Endodermal cell (in vitro differentiated cells): ENCODE measurements at regions not wholly inside any gene's neighbourhood (a gene's known extent, or its start where the extent isn't known, plus 50 kb on each side); places are given as distances from the start of the nearest gene placed in this dataset.

ENCODE experiments used
- DNase-seq: peaks from one replicate; pipeline ENCODE4 v3.0.0-alpha.2; 2017
- H3K27ac ChIP-seq: 2 replicates; pipeline ENCODE4 v1.5.1; 2013; ENCODE audit warnings: mild to moderate bottlenecking, low read depth, low read length, moderate library complexity
- H3K27me3 ChIP-seq: 2 replicates; pipeline ENCODE4 v1.6.1; 2013; ENCODE audit warnings: mild to moderate bottlenecking, low read length, moderate library complexity; ENCODE audit not compliant: insufficient read depth, control insufficient read depth, poor library complexity, severe bottlenecking
- H3K36me3 ChIP-seq: 2 replicates; pipeline ENCODE4 v1.7.0; 2013; ENCODE audit warnings: mild to moderate bottlenecking, low read length, moderate library complexity; ENCODE audit not compliant: control insufficient read depth, insufficient read depth
- H3K4me1 ChIP-seq: one replicate; pipeline ENCODE4 v1.7.0; 2013; ENCODE audit warnings: low read length; ENCODE audit not compliant: control insufficient read depth, insufficient read depth
- H3K4me3 ChIP-seq: 2 replicates; pipeline ENCODE4 v1.5.1; 2013; ENCODE audit warnings: mild to moderate bottlenecking, low read length, moderate library complexity
- H3K9ac ChIP-seq: 2 replicates; pipeline ENCODE4 v1.6.1; 2013; ENCODE audit warnings: mild to moderate bottlenecking, low read length, moderate library complexity; ENCODE audit not compliant: poor library complexity, severe bottlenecking; ENCODE audit errors: extremely low read depth
- H3K9me3 ChIP-seq: 2 replicates; pipeline ENCODE4 v1.6.1; 2013; ENCODE audit warnings: mild to moderate bottlenecking, low read length, moderate library complexity; ENCODE audit not compliant: control insufficient read depth
- H3K27ac Mint-ChIP-seq: 2 replicates; pipeline ENCODE4 v1.8.0; 2020; ENCODE audit warnings: mixed read lengths
- H3K27me3 Mint-ChIP-seq: 2 replicates; pipeline ENCODE4 v1.8.0; 2021; ENCODE audit warnings: mild to moderate bottlenecking, mixed read lengths; ENCODE audit not compliant: insufficient read depth
- H3K36me3 Mint-ChIP-seq: 2 replicates; pipeline ENCODE4 v1.8.0; 2020; ENCODE audit warnings: low read depth, mixed read lengths
- H3K4me1 Mint-ChIP-seq: 2 replicates; pipeline ENCODE4 v1.8.0; 2020; ENCODE audit warnings: mixed read lengths
- H3K4me3 Mint-ChIP-seq: 2 replicates; pipeline ENCODE4 v1.8.0; 2020; ENCODE audit warnings: mild to moderate bottlenecking, moderate library complexity, mixed read lengths
- H3K9me3 Mint-ChIP-seq: 2 replicates; pipeline ENCODE4 v1.8.0; 2020; ENCODE audit warnings: mild to moderate bottlenecking, mixed read lengths
- WGBS, 2 experiments: methylation state at CpG; one replicate each; pipeline versions ENCODE4 v1.1.5 to v1.1.7; 2013; ENCODE audit warnings: missing lambda C conversion rate in 2 of 2, mixed read lengths in 1 of 2; ENCODE audit not compliant: insufficient coverage in 1 of 2, insufficient read length in 1 of 2; 5-methylcytosine and 5-hydroxymethylcytosine counted together
- TF ChIP-seq, protein P1 (sequence below): fragments of 200-600 bp; sonication (generic); conservative IDR thresholded peaks from 2 replicates; pipeline ENCODE4 v1.5.0; 2021; ENCODE audit warnings: antibody characterized with exemption, mild to moderate bottlenecking

DNA sequence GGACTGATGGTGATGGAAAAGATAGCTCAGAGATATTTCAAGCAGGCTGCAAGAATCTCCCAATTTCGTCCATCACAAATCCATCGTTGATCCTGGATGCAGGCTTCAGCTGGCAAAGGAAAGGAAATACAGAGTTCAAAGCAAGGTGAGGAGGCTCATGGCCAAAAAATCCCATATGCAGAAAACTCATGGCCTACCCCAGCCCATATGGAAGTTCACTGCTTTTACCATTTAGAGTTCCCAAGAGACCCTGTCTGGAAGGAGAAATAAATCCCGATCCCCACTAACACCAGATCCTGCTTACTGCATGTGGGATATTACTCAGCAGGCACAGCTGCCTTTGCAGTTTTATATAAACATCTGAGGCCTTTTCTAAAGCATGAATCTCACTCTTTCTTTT is 412.9 kb upstream of the SPRY2 start:
- Histone ChIP-seq H3K9ac (no peak overlapping the region), H3K4me3 (no peak overlapping the region), H3K27ac (no peak overlapping the region), H3K4me1 (no peaks in the 10 kb centered on the region), H3K27me3 (no peaks in the 10 kb centered on the region), H3K9me3 (no peaks in the 10 kb centered on the region), H3K36me3 (no peaks in the 10 kb centered on the region)
- Mint-ChIP-seq H3K4me3 (no peak overlapping the region), H3K4me1 (peaks cover 2% of the 10 kb centered on the region), H3K9me3 (no peaks in the 10 kb centered on the region), H3K27ac (no peak overlapping the region), H3K36me3 (no peaks in the 10 kb centered on the region), H3K27me3 (no peaks in the 10 kb centered on the region)
- TF ChIP-seq, protein P1, sequence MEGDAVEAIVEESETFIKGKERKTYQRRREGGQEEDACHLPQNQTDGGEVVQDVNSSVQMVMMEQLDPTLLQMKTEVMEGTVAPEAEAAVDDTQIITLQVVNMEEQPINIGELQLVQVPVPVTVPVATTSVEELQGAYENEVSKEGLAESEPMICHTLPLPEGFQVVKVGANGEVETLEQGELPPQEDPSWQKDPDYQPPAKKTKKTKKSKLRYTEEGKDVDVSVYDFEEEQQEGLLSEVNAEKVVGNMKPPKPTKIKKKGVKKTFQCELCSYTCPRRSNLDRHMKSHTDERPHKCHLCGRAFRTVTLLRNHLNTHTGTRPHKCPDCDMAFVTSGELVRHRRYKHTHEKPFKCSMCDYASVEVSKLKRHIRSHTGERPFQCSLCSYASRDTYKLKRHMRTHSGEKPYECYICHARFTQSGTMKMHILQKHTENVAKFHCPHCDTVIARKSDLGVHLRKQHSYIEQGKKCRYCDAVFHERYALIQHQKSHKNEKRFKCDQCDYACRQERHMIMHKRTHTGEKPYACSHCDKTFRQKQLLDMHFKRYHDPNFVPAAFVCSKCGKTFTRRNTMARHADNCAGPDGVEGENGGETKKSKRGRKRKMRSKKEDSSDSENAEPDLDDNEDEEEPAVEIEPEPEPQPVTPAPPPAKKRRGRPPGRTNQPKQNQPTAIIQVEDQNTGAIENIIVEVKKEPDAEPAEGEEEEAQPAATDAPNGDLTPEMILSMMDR: no peak
- 94 to 95% methylated on average over 3 of the region's 3 CpGs for WGBS, 2 experiments
- no peak for DNase-seq

- Histone ChIP-seq H3K9me3 (no peaks in the 10 kb centered on the region), H3K9ac (no peak overlapping the region), H3K4me3 (no peak overlapping the region), H3K27ac (no peak overlapping the region), H3K27me3 (no peaks in the 10 kb centered on the region), H3K36me3 (no peaks in the 10 kb centered on the region), H3K4me1 (no peaks in the 10 kb centered on the region)
- no peak for DNase-seq
- peaks cover 2% of the 10 kb centered on the region for H3K4me1 Mint-ChIP-seq
- no peak overlapping the region for H3K27ac Mint-ChIP-seq
- H3K9me3 Mint-ChIP-seq: no peaks in the 10 kb centered on the region
- TF ChIP-seq, protein P1: no peak
- WGBS, 2 experiments: 38% methylated on average over 1 of the region's 1 CpG; no CpG with 5 or more reads in 1 of the 2 experiments
- no peak overlapping the region for H3K4me3 Mint-ChIP-seq
- no peaks in the 10 kb centered on the region for H3K36me3 Mint-ChIP-seq
- no peaks in the 10 kb centered on the region for H3K27me3 Mint-ChIP-seq
Measured at GRCh38 chr13:80751854-80752253, 410.9 kb upstream of the SPRY2 start.

- no peak for DNase-seq
- no peaks in the 10 kb centered on the region for H3K36me3 Mint-ChIP-seq
- no peaks in the 10 kb centered on the region for H3K36me3 ChIP-seq
- no peak overlapping the region for H3K4me3 Mint-ChIP-seq
- H3K9me3 ChIP-seq: no peaks in the 10 kb centered on the region
- H3K4me3 ChIP-seq: no peak overlapping the region
- no peak overlapping the region for H3K27ac ChIP-seq
- TF ChIP-seq, protein P1: no peak
- no peaks in the 10 kb centered on the region for H3K27me3 ChIP-seq
- H3K9ac ChIP-seq: no peak overlapping the region
- H3K27me3 Mint-ChIP-seq: no peaks in the 10 kb centered on the region
- no peaks in the 10 kb centered on the region for H3K4me1 ChIP-seq
- H3K4me1 Mint-ChIP-seq: no peaks in the 10 kb centered on the region
- H3K27ac Mint-ChIP-seq: no peak overlapping the region
- 87 to 94% methylated on average over 2 of the region's 2 CpGs for WGBS, 2 experiments
- no peaks in the 10 kb centered on the region for H3K9me3 Mint-ChIP-seq
Measured at GRCh38 chr13:80744147-80744914, 403.4 kb upstream of the SPRY2 start.
